ENCODE measurements at regions not wholly inside any gene's neighbourhood (a gene's known extent, or its start where the extent isn't known, plus 50 kb on each side); places are given as distances from the start of the nearest gene placed in this dataset.
"Not testable (repeated sequence)": the region's sequence is repeated elsewhere in the genome, so short reads cannot be mapped to it uniquely, and the experiment has no call there.

- no peak for DNase-seq (ENCODE audit: low read depth)
- no peak overlapping the region for H3K4me3 ChIP-seq (ENCODE audit: control insufficient read depth, low read depth, low read length)
- no peak for TF ChIP-seq CTCF (conservative IDR thresholded peaks at IDR 0.05; ENCODE audit: control insufficient read depth, insufficient read depth, low read depth, low read length)
Observed at GRCh38 chr10:20535897-20536881, 360.9 kb downstream of the NEBL start.

- not testable (repeated sequence) for H3K4me3 ChIP-seq (ENCODE audit: control insufficient read depth, low read depth, low read length); DNase-seq (ENCODE audit: low read depth)
Observed at GRCh38 chr10:20531241-20531883, 365.7 kb downstream of the NEBL start.

GRCh38 chr10:20521186-20521585 lies 375.9 kb downstream of the NEBL start:
- no peak for DNase-seq (ENCODE audit: low read depth)
- no peak overlapping the region for H3K4me3 ChIP-seq (ENCODE audit: control insufficient read depth, low read depth, low read length)
- no peak for TF ChIP-seq CTCF (conservative IDR thresholded peaks at IDR 0.05; ENCODE audit: control insufficient read depth, insufficient read depth, low read depth, low read length)

GRCh38 chr10:20515654-20516053 lies 381.5 kb downstream of the NEBL start:
- DNase-seq (ENCODE audit: low read depth): no peak
- no peak overlapping the region for H3K4me3 ChIP-seq (ENCODE audit: control insufficient read depth, low read depth, low read length)
- TF ChIP-seq CTCF (conservative IDR thresholded peaks at IDR 0.05; ENCODE audit: control insufficient read depth, insufficient read depth, low read depth, low read length): no peak

- DNase-seq (ENCODE audit: low read depth): no peak
- TF ChIP-seq CTCF (conservative IDR thresholded peaks at IDR 0.05; ENCODE audit: control insufficient read depth, insufficient read depth, low read depth, low read length): no peak
- no peak overlapping the region for H3K4me3 ChIP-seq (ENCODE audit: control insufficient read depth, low read depth, low read length)
Observed at GRCh38 chr10:20512631-20513030, 384.5 kb downstream of the NEBL start.

GRCh38 chr10:20508921-20509320 lies 388.2 kb downstream of the NEBL start:
- no peak for DNase-seq (ENCODE audit: low read depth)
- no peak overlapping the region for H3K4me3 ChIP-seq (ENCODE audit: control insufficient read depth, low read depth, low read length)
- no peak for TF ChIP-seq CTCF (conservative IDR thresholded peaks at IDR 0.05; ENCODE audit: control insufficient read depth, insufficient read depth, low read depth, low read length)

- no peak overlapping the region for H3K4me3 ChIP-seq (ENCODE audit: control insufficient read depth, low read depth, low read length)
- no peak for DNase-seq (ENCODE audit: low read depth)
- no peak for TF ChIP-seq CTCF (conservative IDR thresholded peaks at IDR 0.05; ENCODE audit: control insufficient read depth, insufficient read depth, low read depth, low read length)
Observed at GRCh38 chr10:20502903-20503585, 394.1 kb downstream of the NEBL start.
